ENCODE measurements at regions not wholly inside any gene's neighbourhood (a gene's known extent, or its start where the extent isn't known, plus 50 kb on each side); places are given as distances from the start of the nearest gene placed in this dataset.

GRCh38 chr21:25314247-25314646, 293.0 kb downstream of the MRPL39 start:
- DNase-seq (ENCODE audit: extremely low read depth, low read depth): no peak
- no peak for TF ChIP-seq CTCF (IDR thresholded peaks at IDR 0.05; ENCODE audit: low read depth, low read length)

- peak; percentile 25 for DNase-seq (ENCODE audit: extremely low read depth, low read depth)
- peak; percentile 51 for TF ChIP-seq CTCF (IDR thresholded peaks at IDR 0.05; ENCODE audit: low read depth, low read length)
Measured at GRCh38 chr21:25313829-25314228, 293.5 kb downstream of the MRPL39 start.

GRCh38 chr21:25307489-25307888, 299.8 kb downstream of the MRPL39 start:
- TF ChIP-seq CTCF (IDR thresholded peaks at IDR 0.05; ENCODE audit: low read depth, low read length): no peak
- DNase-seq (ENCODE audit: extremely low read depth, low read depth): no peak

- no peak for TF ChIP-seq CTCF (IDR thresholded peaks at IDR 0.05; ENCODE audit: low read depth, low read length)
- DNase-seq (ENCODE audit: extremely low read depth, low read depth): no peak
Measured at GRCh38 chr21:25304611-25305010, 302.7 kb downstream of the MRPL39 start.

- no peak for TF ChIP-seq CTCF (IDR thresholded peaks at IDR 0.05; ENCODE audit: low read depth, low read length)
- DNase-seq (ENCODE audit: extremely low read depth, low read depth): no peak
Measured at GRCh38 chr21:25300632-25301031, 306.6 kb downstream of the MRPL39 start.

GRCh38 chr21:25298512-25299491, 308.5 kb downstream of the MRPL39 start:
- no peak for DNase-seq (ENCODE audit: extremely low read depth, low read depth)
- TF ChIP-seq CTCF (IDR thresholded peaks at IDR 0.05; ENCODE audit: low read depth, low read length): no peak

GRCh38 chr21:25297117-25297516, 310.2 kb downstream of the MRPL39 start:
- no peak for TF ChIP-seq CTCF (IDR thresholded peaks at IDR 0.05; ENCODE audit: low read depth, low read length)
- no peak for DNase-seq (ENCODE audit: extremely low read depth, low read depth)

Data from AG09319 (cell line).